Aorta (tissue), 5 donors: ENCODE measurements at regions not wholly inside any gene's neighbourhood (a gene's known extent, or its start where the extent isn't known, plus 50 kb on each side); places are given as distances from the start of the nearest gene placed in this dataset.

Experiments used
- ATAC-seq: fragments of 200-7000 bp; cut with Tn5 transposase; one replicate; pipeline ENCODE4 v1.9.1; 2022; ENCODE audit warnings: moderate library complexity; ENCODE audit not compliant: low FRiP score
- DNase-seq, 2 donors: peaks; one replicate each; pipeline ENCODE4 v3.0.0-alpha.2; 2020
- H3K27ac ChIP-seq, 2 donors: one replicate each; pipeline ENCODE4 v1.5.1; 2013; ENCODE audit warnings: low read length in 2 of 2, mild to moderate bottlenecking in 2 of 2, moderate library complexity in 2 of 2, control low read depth in 1 of 2, inconsistent platforms in 1 of 2, low read depth in 1 of 2
- H3K27me3 ChIP-seq, 2 donors: one replicate each; pipeline ENCODE4 v1.6.1; 2013; ENCODE audit warnings: control low read depth in 1 of 2, low read length in 1 of 2, mild to moderate bottlenecking in 1 of 2, moderate library complexity in 1 of 2; ENCODE audit not compliant: insufficient read depth in 2 of 2, control insufficient read depth in 1 of 2
- H3K36me3 ChIP-seq, 2 donors: one replicate each; pipeline ENCODE4 v1.6.1; 2013; ENCODE audit warnings: control low read depth in 1 of 2, low read length in 1 of 2, mild to moderate bottlenecking in 1 of 2; ENCODE audit not compliant: insufficient read depth in 2 of 2, control insufficient read depth in 1 of 2
- H3K4me1 ChIP-seq, 2 donors: one replicate each; pipeline ENCODE4 v1.6.1; 2013; ENCODE audit warnings: low read length in 2 of 2, control low read depth in 1 of 2, mild to moderate bottlenecking in 1 of 2, moderate library complexity in 1 of 2; ENCODE audit not compliant: insufficient read depth in 2 of 2, control insufficient read depth in 1 of 2
- H3K4me3 ChIP-seq, 2 donors: one replicate each; pipeline ENCODE4 v1.5.1; 2013; ENCODE audit warnings: low read length in 2 of 2, control low read depth in 1 of 2, mild to moderate bottlenecking in 1 of 2
- H3K9me3 ChIP-seq: one replicate; pipeline ENCODE4 v1.6.1; 2013; ENCODE audit warnings: mild to moderate bottlenecking, low read length; ENCODE audit not compliant: control insufficient read depth
- WGBS, 2 donors: extraction: QIAGEN DNeasy Blood & Tissue Kit; methylation state at CpG; one replicate each; pipeline ENCODE4 v1.1.7; 2013; 5-methylcytosine and 5-hydroxymethylcytosine counted together
- intact Hi-C, 2 donors: fragments of 100-400 bp; cut with DNase I; formaldehyde crosslinking; loops; one replicate each; pipeline versions ENCODE4 v1.14.2 to v1.15.0; 2022
- donor health status: healthy with polysubstance abuse.
- donor health status: Bipolar disorder and iron deficiency.
- donor health status: DM: no; HTN: no; CAD: no.
- donor health status: DM: no; HTN: no; CAD: no.
- donor health status: DM: yes; HTN: yes; CAD: no.

GRCh38 chr2:16322308-16323125 lies 343.1 kb downstream of the CYRIA start:
- ATAC-seq (no peak), DNase-seq (no peak)
- Histone ChIP-seq H3K27ac (no peak overlapping the region), H3K4me1 (no peaks in the 10 kb centered on the region), H3K27me3 (no peaks in the 10 kb centered on the region), H3K9me3 (no peaks in the 10 kb centered on the region), H3K36me3 (no peaks in the 10 kb centered on the region), H3K4me3 (no peak overlapping the region)
- intact Hi-C loops = no loop called here
- 55 to 57% methylated on average over 9 of the region's 9 CpGs for WGBS, 2 donors

- no peak for DNase-seq
- Histone ChIP-seq H3K4me3 (no peak overlapping the region), H3K27me3 (no peaks in the 10 kb centered on the region), H3K27ac (no peak overlapping the region), H3K9me3 (no peaks in the 10 kb centered on the region), H3K36me3 (no peaks in the 10 kb centered on the region), H3K4me1 (no peaks in the 10 kb centered on the region)
- no peak for ATAC-seq
- WGBS, 2 donors = 93 to 95% methylated on average over 4 of the region's 4 CpGs
- intact Hi-C loops = no loop called here
Measured at GRCh38 chr2:16321872-16322271, 343.8 kb downstream of the CYRIA start.

GRCh38 chr2:16321256-16321655 lies 344.4 kb downstream of the CYRIA start:
- H3K36me3 ChIP-seq = no peaks in the 10 kb centered on the region
- no peak overlapping the region for H3K27ac ChIP-seq
- H3K4me3 ChIP-seq = no peak overlapping the region
- no peaks in the 10 kb centered on the region for H3K9me3 ChIP-seq
- H3K27me3 ChIP-seq = no peaks in the 10 kb centered on the region
- no peak for ATAC-seq
- DNase-seq = no peak
- no peaks in the 10 kb centered on the region for H3K4me1 ChIP-seq
- WGBS, 2 donors = 85% methylated on average over 9 of the region's 9 CpGs
- intact Hi-C loops = no loop called here

- H3K9me3 ChIP-seq = no peaks in the 10 kb centered on the region
- DNase-seq (no peak), ATAC-seq (no peak)
- H3K4me1 ChIP-seq = no peaks in the 10 kb centered on the region
- H3K4me3 ChIP-seq = no peak overlapping the region
- intact Hi-C loops = no loop called here
- 83 to 86% methylated on average over 11 of the region's 11 CpGs for WGBS, 2 donors
- H3K27ac ChIP-seq = no peak overlapping the region
- H3K27me3 ChIP-seq = no peaks in the 10 kb centered on the region
- H3K36me3 ChIP-seq = no peaks in the 10 kb centered on the region
Measured at GRCh38 chr2:16320716-16321115, 344.9 kb downstream of the CYRIA start.

- Histone ChIP-seq H3K4me1 (no peaks in the 10 kb centered on the region), H3K27me3 (no peaks in the 10 kb centered on the region), H3K36me3 (no peaks in the 10 kb centered on the region), H3K9me3 (no peaks in the 10 kb centered on the region), H3K4me3 (no peak overlapping the region), H3K27ac (no peak overlapping the region)
- no peak for ATAC-seq
- no peak for DNase-seq
- WGBS, 2 donors = 30 to 40% methylated on average over 12 of the region's 12 CpGs
- intact Hi-C loops = no loop called here
Measured at GRCh38 chr2:16319551-16320121, 346.0 kb downstream of the CYRIA start.

DNA sequence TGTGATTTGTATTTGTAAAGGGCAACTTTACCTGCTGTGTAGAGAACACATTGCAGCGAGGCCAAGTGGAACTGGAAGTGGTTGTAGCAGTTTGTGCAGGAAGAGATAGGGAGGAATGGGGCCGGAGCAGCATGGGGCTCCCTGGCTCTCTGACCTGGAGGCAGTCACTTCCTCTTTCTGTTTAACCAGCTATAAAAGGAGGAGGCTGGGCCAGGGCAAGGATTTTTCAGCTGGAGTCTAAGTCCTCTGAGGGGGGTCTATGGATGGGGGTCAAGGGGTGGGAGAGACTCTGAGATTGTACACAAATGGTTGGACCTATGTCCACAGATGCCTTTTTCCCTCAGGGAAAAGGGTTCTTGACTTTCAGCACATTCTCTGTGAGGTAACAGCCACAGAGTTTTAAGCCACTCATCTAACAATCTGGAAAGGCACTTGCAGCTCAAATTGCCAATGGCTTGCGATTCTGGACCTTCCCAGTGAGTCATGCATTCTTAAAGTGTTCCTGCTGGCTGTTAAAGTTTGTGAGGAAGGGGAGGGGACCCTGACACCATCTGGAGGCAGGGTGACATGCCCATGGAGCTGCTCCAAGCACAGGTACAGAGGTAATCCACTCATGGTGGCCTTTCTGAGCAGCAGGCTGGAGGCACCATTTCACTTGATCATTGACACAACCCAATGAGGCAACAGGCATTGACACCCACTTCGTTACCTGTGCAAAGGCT lies 347.0 kb downstream of the CYRIA start:
- no peaks in the 10 kb centered on the region for H3K27me3 ChIP-seq
- no peak overlapping the region for H3K27ac ChIP-seq
- no peaks in the 10 kb centered on the region for H3K4me1 ChIP-seq
- no peaks in the 10 kb centered on the region for H3K36me3 ChIP-seq
- no peak overlapping the region for H3K4me3 ChIP-seq
- ATAC-seq (no peak), DNase-seq (no peak)
- intact Hi-C loops = no loop called here
- 35 to 48% methylated on average over 4 of the region's 4 CpGs for WGBS, 2 donors
- H3K9me3 ChIP-seq = no peaks in the 10 kb centered on the region

DNA sequence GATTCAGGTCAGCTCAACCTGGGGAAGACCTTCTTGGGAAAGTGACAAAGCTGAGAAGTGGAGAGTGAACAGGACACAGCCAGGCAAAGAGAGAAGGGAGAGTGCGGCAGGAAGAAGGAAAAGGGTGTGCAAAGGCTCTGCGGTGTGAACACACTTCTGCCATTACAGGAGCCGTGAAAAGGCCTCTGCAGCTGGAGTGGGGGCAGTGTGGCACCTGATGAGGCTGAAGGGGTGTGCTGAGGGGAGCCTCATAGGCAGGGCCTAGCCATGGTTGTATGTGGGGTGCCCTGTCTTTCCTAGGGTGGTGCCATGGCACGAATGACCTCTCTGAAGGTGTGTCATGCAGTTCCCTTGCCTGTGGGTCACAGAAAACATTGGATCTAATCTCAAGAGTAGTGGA lies 347.6 kb downstream of the CYRIA start:
- 83 to 90% methylated on average over 4 of the region's 4 CpGs for WGBS, 2 donors
- H3K4me3 ChIP-seq = no peak overlapping the region
- intact Hi-C loops = no loop called here
- H3K27ac ChIP-seq = no peak overlapping the region
- no peaks in the 10 kb centered on the region for H3K4me1 ChIP-seq
- H3K27me3 ChIP-seq = no peaks in the 10 kb centered on the region
- no peak for DNase-seq
- H3K36me3 ChIP-seq = no peaks in the 10 kb centered on the region
- H3K9me3 ChIP-seq = no peaks in the 10 kb centered on the region
- no peak for ATAC-seq

DNA sequence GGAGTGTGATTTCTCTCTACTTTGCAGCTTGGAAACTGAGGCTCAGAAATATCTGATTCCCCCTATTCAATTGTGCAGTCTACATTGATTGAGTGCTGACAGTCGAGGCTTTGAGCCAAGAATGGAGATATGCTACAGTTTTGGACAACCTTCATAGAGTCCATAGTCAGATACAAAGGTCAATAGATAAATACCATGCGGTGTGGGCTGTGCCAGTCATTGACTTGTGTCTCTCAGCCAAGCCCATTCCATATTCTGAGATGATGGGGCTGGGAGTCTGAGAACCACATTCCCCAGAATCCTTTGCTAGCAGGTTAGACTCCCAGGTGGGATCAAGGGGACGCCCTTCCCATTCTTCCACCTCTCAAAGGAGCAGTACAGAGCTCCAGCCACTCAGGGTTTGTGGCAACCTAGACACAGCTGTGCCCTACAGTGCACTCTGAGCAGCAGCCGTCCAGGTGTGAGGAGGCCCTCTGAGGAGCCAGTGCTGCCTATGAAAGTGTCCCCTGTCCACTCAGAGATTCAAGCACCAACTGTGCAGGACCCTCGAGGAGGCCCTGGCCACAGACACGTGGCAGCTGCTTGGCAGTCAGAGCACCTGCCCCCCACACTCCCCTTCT lies 348.3 kb downstream of the CYRIA start:
- Histone ChIP-seq H3K4me1 (no peaks in the 10 kb centered on the region), H3K36me3 (no peaks in the 10 kb centered on the region), H3K27me3 (no peaks in the 10 kb centered on the region), H3K9me3 (no peaks in the 10 kb centered on the region), H3K27ac (no peak overlapping the region), H3K4me3 (no peak overlapping the region)
- no peak for ATAC-seq
- no peak for DNase-seq
- 68 to 76% methylated on average over 6 of the region's 6 CpGs for WGBS, 2 donors
- intact Hi-C loops = no loop called here
